NB4 (cell line): ENCODE measurements at regions not wholly inside any gene's neighbourhood (a gene's known extent, or its start where the extent isn't known, plus 50 kb on each side); places are given as distances from the start of the nearest gene placed in this dataset.

Experiments
- DNase-seq: peaks from one replicate; pipeline ENCODE4 v3.0.0; 2010; ENCODE audit warnings: low read depth
- H3K4me3 ChIP-seq: one replicate; pipeline ENCODE4 v1.5.1; 2011; ENCODE audit warnings: mild to moderate bottlenecking, low read depth, low read length, moderate library complexity
- MYC ChIP-seq: IDR thresholded peaks from 2 replicates; pipeline ENCODE4 v1.6.1; 2011; ENCODE audit warnings: low read depth, low read length
- POLR2A ChIP-seq: IDR thresholded peaks from 2 replicates; pipeline ENCODE4 v1.6.1; 2011; ENCODE audit warnings: mild to moderate bottlenecking; ENCODE audit not compliant: insufficient read length; ENCODE audit errors: extremely low read depth
- TF ChIP-seq, protein P1 (sequence below): IDR thresholded peaks from one replicate; pipeline ENCODE4 v1.5.1; 2012; ENCODE audit warnings: low read depth, low read length
- TF ChIP-seq, protein P2 (sequence below): IDR thresholded peaks from 2 replicates; pipeline ENCODE4 v1.6.1; 2011; ENCODE audit warnings: low read depth, low read length

DNA sequence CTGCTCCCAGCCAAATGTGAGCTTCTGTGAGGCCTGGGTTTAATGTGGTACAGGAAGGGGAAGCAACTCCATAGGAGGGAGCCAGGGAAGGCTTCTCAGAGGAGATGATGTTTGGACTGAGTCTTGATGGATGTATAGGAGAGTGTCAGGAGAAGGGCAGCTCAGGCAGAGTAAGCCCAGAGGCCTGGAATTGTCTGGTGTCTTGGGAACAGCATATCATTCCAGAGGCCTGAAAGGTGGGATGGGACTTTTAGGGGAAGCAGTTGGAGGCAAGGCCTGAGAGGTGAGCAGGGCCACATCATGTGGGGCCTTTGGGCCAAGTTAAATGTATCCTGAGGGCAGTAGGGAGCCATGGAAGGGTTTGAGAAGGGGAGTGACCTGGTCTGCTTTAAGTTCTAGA lies 148.6 kb upstream of the WNT4 start:
- TF ChIP-seq, protein P1, sequence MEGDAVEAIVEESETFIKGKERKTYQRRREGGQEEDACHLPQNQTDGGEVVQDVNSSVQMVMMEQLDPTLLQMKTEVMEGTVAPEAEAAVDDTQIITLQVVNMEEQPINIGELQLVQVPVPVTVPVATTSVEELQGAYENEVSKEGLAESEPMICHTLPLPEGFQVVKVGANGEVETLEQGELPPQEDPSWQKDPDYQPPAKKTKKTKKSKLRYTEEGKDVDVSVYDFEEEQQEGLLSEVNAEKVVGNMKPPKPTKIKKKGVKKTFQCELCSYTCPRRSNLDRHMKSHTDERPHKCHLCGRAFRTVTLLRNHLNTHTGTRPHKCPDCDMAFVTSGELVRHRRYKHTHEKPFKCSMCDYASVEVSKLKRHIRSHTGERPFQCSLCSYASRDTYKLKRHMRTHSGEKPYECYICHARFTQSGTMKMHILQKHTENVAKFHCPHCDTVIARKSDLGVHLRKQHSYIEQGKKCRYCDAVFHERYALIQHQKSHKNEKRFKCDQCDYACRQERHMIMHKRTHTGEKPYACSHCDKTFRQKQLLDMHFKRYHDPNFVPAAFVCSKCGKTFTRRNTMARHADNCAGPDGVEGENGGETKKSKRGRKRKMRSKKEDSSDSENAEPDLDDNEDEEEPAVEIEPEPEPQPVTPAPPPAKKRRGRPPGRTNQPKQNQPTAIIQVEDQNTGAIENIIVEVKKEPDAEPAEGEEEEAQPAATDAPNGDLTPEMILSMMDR: no peak
- TF ChIP-seq POLR2A (no peak), MYC (no peak)
- TF ChIP-seq, protein P2, sequence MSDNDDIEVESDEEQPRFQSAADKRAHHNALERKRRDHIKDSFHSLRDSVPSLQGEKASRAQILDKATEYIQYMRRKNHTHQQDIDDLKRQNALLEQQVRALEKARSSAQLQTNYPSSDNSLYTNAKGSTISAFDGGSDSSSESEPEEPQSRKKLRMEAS: no peak
- DNase-seq: no peak
- H3K4me3 ChIP-seq: no peak overlapping the region

DNA sequence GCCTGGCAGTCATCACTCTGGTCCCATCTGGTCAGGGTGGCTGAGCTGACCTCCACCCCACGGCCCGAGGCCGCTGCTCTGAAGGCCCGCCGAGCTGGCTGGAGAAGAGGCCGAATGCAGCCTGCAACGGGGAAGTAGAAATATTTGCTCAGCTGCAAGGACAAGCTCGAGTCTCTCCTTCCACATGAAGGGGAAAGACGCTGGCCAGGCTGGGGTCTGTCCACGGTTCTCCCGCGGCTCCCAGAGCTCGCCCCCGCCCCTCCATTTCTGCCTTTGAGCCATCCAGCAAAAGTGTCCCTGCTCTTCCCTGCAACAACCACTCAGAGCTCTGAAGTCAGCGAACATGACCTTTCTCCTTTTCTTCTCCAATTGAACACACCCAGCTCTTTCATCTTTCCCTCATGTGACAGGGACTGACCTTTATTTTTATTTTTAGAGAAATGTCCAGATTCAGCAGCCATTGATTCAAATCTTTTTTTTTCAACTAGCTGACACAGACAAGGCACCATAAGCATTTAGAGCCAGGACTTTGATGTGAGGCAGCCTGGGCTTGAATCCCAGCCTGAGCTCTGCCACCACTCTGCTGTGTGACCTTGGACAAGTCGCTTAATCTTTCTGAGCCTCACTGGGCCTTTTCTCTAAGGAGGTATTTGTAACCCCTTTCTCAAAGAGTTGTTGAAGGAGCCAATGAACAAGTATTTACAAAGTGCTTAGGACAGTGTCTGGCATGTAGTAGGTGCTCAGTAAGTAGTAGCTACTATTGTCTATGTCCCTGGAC lies 149.3 kb upstream of the WNT4 start:
- no peak overlapping the region for H3K4me3 ChIP-seq
- no peak for DNase-seq
- TF ChIP-seq, protein P2: no peak
- TF ChIP-seq, protein P1: no peak
- no peak for TF ChIP-seq POLR2A
- no peak for TF ChIP-seq MYC

DNA sequence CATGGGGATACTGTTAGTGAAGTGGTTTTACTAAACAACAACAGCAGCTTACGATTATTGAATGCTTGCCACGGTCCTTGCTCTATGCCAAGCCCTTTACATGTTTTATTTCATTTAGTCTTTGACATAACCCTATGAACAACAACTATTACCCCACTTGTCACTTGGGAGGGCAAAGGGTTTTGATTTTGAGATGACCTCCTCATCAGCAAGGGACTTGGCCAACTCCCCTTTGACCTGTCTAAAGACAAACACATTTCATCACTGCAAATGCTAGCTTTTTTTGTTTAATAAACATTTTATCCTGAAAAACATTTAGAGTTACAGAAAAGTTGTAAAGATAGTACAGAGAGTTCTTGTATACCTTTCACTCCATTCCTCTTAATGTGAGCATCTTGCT lies 152.5 kb upstream of the WNT4 start:
- TF ChIP-seq, protein P2: no peak
- TF ChIP-seq, protein P1: no peak
- no peak for TF ChIP-seq POLR2A
- TF ChIP-seq MYC: no peak
- H3K4me3 ChIP-seq: no peak overlapping the region
- DNase-seq: no peak

DNA sequence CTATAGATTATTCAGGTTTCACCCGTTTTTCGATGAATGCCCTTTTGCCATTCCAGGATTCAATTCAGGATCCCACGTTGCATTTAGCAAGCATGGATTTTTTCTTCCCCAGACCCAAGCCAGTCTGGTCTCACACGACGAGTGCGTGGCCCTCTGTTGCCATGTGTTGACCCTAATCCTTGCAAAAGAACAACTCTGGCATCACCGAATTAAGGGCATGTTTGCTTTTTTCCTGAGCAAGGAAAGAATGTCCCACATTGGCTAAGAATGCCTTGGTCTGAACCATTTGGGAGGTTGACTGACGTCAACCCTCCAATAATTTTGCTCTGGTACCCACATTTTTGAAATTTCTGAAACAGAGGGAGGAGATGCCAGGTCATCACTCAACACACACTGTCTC lies 153.0 kb upstream of the WNT4 start:
- no peak for DNase-seq
- TF ChIP-seq, protein P2: no peak
- TF ChIP-seq, protein P1: no peak
- TF ChIP-seq MYC (no peak), POLR2A (no peak)

DNA sequence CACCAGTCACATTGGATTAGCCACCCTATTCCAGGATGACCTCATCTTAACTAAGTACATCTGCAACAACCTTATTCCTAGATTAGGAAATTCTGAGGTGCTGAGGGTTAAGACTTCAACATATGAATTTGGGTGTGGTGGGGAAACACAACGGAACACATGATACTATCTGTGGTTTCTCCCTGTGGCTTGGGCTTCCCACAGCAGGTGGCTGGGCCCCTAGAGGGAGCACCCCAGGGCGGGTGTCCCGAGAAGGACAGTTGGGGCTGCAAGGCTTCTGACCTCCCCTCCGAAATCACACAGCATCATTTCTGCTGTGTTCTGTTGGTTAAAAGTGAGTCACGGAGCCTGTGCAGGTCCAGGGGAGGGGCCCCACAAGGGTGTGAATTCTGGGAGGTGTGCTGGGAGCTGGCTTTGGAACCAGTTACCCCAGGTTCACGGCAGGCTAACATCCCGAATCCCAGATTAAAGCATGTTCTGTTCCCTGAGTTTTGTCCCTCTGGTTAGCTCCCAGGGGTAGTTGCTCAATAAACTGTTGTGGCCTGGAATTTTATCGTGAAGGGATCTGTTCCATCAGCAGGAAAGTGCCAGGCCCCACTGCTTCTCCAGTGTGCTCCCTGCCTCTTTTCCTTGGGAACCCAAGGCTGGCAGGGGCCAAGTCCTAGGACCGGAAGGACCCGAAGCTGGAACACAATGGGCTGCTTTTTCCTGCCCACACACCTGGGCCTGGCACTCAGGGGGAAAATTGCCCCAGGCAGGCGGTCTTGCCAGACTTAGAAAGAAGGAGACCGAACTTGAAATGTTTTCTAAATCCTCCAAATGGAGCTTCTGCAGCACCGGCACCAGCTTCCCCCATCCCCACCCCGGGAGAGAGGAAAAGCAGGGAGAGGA lies 154.0 kb upstream of the WNT4 start:
- TF ChIP-seq, protein P1: no peak
- TF ChIP-seq POLR2A (no peak), MYC (no peak)
- TF ChIP-seq, protein P2: no peak
- H3K4me3 ChIP-seq: no peak overlapping the region
- DNase-seq: peak; percentile 60

More for the DNA sequence above, 153.0 kb upstream of the WNT4 start:
- no peak overlapping the region for H3K4me3 ChIP-seq
